ENCODE measurements at regions not wholly inside any gene's neighbourhood (a gene's known extent, or its start where the extent isn't known, plus 50 kb on each side); places are given as distances from the start of the nearest gene placed in this dataset.

DNA sequence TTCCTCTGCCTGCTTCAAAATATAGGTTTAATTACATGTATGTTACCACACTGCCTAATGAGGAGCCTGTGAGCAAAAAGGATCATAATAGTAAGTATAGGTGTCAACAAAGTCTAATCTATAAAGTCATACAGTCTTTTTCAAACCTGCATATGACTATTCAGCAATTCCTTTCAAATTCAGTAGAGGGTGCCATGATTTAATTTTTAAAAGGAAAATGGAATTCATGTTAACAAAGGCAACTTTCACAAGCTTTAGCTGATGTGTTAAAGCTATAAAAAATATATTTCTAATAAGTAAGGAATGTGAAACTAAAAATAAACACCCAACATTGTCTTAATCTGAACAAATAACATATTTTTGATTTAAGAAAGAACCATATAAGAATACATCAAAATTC lies 52.1 kb downstream of the MPP7 start:
- DNase-seq = no peak

DNA sequence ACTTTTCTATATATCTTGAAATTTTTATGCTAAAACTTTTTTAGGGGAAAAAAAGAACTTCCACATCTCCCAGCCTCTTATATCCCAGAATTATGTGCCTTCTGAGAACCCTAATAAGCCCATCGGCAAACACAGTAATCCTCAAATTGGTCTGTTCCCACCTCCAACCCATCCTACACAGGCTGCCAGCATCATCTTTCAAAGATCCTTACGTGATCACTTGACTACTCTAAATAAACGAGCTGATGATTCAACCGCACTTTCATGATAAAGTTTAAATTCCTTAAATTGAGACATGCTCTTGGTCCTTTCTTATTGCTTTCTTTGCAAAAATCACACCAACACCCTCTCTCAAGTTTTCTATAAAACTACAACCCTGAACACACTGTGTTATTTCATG lies 52.5 kb downstream of the MPP7 start:
- no peak for DNase-seq

DNA sequence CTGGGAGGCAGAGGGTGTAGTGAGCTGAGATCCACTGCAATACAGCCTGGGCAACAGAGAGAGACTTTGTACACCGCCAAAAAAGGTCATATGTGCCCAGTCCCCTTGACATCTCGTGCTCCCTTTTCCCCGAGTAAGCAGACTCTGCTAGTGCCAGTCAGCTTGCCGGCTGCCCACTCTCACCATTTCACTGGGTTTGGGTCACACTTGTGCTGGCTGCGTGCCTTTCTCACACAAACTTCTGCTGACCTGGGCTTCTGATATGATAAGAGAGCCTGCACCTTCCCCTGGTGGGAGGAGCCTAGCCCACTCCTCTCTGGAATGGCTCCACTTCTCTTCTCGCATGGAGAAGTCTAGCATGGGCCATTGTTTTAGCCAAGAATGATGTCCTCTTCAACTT lies 53.4 kb downstream of the MPP7 start:
- no peak for DNase-seq

DNA sequence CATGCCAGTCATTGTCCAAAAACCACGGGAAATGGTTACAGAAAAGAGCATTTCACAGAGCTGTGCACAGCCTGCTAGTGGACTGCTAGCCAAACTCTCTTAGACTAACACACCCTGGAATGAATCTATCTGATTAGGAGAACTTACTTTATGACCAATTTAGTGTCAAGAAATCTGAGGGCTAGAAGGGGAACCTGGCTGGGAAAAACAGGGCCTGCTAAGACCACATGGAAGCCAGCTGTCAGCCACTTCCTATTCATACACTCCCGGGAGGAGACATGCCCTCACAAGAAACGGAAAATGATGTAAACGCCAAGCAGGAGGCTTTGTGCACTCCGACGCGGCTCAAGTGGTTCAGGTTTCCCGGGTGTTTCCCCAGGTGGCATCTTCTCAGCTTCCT lies 54.8 kb downstream of the MPP7 start:
- no peak for DNase-seq

DNA sequence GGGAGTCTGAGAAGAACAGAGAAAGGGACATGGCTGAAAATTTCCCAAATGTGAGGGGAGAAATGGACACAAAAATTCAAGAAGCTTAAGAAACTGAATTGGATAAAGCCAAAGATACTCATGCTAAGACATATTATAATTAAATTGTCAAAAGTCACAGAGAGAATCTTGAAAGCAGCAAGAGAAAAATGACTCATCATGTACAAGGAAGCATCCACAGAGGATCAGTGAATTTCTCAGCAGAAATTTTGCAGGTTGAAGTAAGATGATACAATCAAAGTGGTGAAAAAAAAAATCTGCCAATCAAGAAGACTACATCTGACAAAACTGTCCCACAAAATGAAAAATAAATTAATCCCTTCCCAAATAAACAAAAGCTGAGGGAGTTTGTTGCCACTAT lies 56.8 kb downstream of the MPP7 start:
- no peak for DNase-seq

DNA sequence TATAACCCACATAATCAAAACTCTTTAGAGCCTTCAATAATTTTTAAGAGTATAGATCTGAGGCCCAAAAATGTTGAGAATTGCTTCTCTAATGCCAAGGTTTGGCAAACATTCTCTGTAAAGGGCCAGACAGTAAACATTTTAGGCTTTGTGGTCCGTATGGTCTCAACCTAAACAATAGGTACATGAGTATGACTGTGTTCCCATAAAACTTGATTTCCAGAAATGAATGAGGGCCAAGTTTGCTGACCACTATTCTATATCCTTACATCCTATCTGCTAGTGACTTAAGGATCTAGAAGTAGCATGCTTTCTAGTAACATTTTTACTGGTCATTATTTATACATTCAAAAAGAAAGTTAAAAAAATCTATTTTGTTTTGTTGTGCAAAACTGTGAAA lies 58.9 kb downstream of the MPP7 start:
- no peak for DNase-seq

DNA sequence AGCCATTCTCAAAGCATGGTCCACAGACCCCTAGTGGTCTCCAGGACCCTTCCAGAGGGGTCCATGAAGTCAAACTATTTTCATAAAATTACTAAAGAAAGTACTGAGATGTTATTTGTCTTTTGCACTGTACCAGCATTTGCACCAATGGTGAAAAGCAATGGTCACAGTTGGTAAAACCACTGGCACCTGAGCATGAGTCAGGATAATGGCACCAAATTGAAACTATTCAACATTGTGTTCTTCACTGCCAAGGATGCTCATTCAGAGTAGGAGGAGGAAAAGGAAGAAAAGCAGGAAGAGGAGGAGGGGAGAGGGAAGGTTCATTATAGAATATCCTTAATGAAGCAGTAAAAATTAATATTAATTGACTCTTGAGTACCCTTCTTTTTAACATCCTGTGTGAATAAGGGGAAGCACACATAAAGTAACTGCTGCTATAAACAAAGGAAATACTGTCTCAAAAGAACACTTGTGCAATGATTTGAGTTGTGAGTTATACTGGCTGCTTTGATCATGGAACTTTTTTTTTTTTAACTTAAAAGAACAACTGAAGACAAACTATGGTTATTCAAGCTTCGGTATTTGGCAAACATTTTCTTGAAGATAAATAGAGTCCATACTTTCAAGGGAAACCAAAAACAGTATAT lies 60.2 kb downstream of the MPP7 start:
- DNase-seq = no peak

DNA sequence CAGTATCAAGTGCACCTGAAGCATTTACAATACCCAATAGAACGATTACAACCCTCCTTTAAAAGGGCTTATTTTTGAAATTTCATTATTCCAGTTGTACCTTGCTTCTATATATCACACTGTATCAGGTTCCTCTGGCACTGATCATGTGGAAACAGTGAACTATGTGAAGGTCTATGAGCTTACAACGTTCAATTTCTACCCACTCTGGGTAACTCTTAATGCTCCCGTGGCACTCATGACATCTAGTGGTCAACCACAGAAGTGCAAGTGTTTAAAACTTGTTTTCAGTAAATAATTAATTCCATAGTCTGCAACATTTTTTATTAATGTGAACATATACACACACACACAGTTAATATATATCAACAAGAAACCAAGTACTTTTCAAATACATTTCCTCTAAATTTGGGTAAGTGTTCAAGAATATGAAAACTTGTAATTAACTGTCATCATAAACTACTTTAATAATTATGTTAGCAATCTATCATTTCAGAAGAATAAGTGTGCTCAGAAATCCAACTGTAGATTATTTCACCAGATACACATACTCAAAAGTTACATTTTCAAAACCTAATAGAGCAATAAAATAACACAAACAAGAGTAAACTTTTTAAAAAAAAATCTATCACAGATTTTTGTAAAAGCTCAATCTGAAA lies 61.0 kb downstream of the MPP7 start:
- DNase-seq = peak; percentile 49

DNA sequence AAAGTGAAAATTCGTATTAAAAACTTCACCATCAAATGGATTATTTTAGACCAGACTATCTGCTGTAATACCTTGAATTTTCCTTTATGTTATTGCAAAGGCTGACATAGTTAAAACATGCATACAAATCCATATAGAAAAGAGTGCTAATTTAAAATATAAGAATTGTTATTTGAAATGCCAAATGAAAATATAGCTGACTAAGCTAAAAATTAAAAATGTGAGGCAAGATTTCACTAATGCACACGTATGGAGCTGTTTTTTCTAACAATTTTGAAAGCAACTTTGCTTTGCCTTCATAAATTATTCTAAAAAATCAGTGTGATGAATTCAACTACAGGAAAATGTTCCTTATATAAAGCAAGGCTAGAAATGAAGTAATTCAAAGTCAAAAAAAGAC lies 62.5 kb downstream of the MPP7 start:
- no peak for DNase-seq

DNA sequence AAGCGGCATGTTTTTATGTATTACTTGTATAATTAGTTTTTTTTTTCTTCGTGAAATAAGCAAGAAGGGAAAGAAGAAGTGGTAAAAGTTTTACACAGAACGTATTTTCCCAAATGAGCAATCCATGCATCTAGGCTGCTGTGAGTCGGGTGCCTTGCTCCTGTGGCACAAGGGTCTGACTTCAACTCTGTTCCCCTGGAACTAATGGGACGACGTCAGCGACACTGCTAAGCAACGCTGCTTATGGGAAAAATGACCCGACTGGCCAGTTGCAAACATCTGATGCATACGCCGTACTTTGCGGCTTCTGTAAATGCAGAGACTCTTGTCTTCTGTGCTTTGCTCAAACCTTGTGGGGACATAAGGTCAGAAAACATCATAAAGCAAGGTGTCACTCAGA lies 66.3 kb downstream of the MPP7 start:
- no peak for DNase-seq

DNA sequence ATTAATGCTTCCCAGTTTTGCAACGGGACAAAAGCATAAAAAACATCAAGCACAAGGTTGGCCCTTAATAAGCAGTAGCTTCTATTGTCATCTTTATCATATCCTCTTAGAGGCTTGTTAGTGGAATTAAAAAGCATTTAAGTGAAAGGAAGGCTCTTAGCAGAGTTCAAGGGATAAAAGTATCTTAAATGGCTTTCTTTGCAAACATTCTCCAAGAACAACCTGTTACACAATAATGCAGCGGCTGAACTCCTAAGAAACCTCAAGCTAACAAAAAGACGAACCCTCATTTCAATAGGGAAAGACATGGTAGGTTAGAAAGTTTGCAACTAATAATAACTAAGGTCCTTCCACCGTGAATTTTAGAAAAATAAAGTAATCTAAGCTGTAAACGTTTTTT lies 82.1 kb downstream of the MPP7 start:
- no peak for DNase-seq

DNA sequence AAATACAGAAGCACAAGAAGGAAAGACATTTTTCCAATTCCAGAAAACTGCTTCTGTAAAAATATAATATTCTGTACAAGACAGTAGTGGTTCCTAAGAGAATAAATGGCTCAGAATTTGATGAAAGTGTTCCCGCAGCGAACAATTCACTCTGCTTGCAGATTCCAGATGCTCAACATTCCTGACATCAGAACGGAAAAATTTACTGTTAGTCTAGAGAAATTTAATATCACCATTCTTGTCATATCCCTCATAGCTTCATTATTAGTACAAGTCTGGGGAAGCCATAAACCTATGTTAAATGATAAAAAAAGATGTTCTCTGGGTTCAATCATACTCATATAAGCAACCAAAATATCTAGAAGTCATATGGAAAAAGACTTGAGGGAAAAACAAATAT lies 83.6 kb downstream of the MPP7 start:
- no peak for DNase-seq

DNA sequence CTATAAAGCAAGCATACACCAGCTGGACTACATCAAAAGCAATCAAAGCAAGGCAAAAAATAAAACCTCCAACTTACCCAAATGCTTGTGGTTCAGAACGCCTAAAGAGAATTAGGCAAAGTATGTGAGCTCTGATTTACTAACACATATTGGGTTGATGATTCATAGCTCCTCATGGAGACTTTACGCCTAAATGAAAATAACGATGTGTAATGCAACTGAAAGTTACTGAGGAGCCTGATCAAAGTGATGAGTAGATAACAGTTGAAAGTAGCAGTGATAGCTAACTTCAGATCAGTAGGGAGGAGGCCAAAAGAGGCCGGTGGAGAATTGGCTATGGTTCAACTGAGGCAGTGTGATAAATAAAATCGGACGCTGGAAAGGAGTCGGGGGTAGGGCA lies 85.0 kb downstream of the MPP7 start:
- no peak for DNase-seq

DNA sequence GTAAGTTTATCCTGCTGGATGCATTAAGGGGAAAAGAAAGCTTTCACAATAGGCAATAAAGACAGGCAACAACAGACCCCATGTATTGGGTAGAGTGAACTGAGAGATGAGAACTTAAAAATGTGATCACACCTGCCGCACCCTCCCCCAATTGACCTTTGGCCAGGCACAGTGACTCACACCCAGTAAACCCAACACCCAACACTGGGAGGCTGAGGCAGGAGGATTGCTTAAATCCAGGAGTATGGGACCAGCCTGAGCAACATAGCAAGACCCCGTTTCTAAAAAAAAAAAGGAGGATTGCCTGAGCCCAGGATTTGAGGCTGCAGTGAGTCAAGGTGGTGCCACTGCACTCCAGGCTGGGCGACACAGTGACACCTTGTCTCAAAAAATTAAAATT lies 86.9 kb downstream of the MPP7 start:
- DNase-seq = no peak

DNA sequence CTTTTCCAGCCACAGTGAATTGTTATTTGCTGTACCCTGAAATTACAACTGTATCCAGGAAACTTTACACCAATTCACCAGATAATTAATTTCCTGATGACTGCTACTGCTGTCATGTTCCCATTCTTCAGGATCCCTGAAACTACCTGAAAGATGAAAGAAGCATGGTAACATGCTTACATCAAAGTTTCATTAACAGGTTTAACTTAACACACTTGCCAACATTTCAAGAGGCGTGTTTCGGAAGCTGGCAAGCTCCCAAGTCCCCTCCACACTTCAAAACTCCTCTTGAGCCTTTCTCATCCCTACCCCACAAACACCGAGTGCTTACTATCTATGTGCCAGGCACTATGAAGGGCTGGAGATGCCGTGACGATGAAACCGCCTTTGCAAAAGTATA lies 88.6 kb downstream of the MPP7 start:
- DNase-seq = no peak

DNA sequence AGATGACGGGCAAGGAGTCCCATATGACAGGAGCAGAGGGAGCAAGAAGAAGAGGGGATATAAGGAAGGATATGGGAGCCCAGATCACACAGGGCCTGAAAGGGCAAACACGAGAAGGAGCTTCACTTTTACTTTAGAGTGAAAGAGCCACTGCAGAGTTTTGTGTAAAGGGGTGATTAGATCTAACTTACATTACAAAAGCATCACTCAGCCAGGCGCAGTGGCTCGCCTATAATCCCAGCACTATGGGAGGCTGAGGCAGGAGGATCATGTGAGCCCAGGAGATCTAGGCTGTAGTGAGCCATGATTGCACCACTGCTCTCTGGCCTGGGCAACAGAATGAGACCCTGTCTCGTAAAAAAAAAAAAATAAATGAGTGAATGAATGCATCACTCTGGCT lies 91.1 kb downstream of the MPP7 start:
- no peak for DNase-seq

DNA sequence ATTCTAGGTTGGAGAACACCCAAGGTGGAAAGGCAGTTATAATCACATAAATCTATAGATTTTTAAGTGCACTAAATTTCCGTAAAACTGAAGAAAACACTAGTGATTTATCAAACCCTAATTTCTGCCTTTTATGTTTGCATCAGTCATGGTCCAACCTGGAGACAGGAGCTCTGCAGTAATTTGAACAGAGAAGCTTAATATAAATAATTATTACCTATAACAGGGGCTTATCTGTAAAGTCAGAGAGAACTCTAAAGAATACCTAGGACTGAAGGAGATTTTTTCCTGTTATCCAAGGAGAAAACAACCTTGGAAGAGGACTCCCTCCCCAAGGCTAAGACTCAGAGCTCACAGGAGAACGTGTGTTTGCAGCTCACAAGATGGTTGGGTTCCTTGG lies 95.1 kb downstream of the MPP7 start:
- no peak for DNase-seq

DNA sequence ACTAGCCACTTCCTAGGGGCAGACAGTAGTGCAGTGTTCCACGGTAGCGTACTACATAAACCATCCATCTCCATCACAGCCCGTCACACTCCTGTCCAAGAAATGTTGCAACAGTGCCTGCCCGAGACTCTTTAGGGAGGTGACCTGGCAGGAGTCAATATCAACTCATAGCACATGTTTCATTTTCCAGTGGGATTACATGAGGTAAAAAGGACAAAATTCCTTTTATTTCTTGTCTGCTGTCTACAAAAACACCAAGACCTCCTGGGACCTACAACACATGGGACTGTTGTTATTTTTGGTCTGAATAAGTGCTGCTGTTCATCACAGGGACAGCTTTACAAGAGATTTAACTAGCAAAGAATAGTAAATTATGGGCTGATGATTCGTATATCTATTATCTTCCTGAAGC lies 99.9 kb downstream of the MPP7 start:
- no peak for DNase-seq

DNA sequence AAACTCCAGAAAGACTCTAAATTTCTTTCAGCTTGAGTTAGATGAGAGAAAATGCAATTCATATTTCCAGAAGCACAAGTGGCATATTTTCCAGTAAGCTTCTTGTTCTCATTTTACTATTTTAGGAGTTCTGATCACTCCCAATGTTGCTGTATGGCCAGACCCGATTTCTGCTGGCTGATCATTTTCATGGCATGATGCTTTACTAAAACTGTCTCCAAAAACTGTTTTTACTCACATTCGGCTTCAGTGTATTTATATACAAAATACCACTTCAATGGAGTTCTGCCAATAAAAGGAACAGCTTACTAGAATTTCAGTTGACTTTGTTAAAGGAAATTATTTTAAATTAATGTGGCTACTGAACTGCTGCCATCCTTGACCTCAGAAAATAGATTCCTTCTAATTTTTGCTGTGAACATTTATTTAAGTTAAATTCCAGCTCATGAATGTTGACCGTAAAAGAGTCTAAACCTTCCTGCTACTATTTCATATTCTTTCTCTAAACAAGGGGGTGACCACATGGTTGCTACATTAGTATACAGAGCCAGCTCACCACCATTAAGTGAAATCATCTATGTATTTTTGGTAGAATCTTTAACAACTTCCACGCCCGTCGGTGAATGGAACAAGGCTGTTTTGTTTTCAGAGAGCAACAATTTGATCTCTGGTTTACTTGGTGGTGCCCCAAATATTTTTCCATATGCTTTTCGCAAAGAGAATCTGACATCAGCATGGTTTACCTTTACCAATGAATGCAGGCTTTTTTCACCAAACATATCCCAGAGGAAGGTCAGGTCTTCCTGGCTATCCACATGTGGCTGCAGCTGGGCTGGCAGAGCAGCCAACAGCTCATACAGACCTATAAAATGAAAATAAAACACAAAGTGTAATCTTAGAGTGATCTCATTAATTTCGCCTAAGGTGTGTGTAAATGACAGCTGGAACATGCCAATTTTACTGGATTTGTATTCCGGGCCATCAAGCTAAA lies 101.2 kb downstream of the MPP7 start:
- DNase-seq = no peak

DNA sequence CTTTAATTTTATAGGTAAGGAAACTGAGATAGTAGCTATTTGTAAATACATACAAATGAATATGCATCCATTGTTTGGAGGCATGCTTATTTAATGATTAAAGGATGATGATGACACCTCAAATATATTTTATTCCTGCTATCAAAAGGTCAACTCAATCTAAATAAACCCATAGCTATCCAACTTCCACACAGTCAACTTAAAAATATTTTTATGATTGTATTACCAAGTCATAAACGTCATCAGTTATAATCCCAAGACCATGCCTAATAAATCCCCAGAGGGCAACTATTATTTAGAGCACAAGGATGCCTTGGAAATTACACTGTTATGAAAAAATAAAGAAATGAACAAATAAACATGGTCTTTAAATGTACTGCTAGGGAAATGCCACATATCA lies 102.1 kb downstream of the MPP7 start:
- DNase-seq = no peak

DNA sequence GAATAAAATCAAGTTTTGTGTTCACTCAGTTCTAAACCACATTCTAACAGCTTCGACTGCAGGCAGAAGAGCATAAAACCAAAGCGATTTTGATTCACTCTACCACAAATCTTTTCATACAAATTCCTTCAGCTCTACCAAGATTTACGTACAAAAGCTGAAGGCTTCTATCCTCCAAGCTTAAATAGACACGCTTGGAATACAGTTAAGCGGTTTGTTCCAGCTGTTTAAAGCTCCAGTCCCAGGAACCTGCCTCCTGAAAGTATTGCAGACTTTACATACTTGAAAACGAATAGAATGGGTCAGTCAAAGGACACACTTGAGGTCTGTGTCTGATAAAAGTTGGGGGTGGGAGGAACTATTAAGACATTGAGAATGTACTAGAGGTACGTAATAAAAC lies 102.9 kb downstream of the MPP7 start:
- no peak for DNase-seq

DNA sequence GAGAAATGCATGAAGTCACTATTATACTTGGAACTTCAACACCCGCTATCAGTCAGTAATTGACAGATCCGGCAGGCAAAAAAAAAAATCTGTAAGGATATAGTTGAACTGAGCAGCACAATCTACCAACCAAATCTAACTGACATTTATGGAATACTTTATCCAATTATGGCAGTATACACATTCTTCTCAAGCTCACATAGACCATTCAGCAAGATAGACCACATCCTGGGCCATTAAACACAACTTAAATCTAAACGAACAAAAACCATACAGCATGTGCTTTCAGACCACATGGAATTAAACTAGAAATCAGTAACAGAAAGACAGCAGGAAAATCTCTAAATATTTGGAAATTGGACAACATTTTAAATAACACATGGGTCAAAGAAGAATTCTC lies 112.7 kb downstream of the MPP7 start:
- no peak for DNase-seq

DNA sequence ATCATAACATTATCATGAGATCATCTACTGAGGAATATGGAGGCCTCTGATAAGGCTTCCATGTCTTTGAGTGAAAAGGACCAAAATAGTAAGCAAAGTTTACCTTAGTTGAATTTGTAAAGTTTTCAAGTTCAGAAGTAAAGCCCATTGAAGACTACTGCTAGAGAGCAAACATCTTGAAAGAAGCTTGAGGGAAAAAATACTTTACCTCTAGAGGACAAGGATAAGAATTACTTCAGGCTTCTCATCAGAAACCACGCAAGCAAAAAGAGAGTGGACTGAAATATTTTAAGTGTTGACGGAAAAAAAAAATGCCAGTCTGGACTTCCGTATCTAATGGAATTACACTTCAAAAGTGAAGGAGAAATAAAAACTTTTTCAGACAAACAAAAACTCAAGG lies 114.3 kb downstream of the MPP7 start:
- no peak for DNase-seq

Measured in RPMI8226 (cell line).